ENCODE measurements at regions not wholly inside any gene's neighbourhood (a gene's known extent, or its start where the extent isn't known, plus 50 kb on each side); places are given as distances from the start of the nearest gene placed in this dataset.
"Not testable (repeated sequence)": the region's sequence is repeated elsewhere in the genome, so short reads cannot be mapped to it uniquely, and the experiment has no call there.

DNA sequence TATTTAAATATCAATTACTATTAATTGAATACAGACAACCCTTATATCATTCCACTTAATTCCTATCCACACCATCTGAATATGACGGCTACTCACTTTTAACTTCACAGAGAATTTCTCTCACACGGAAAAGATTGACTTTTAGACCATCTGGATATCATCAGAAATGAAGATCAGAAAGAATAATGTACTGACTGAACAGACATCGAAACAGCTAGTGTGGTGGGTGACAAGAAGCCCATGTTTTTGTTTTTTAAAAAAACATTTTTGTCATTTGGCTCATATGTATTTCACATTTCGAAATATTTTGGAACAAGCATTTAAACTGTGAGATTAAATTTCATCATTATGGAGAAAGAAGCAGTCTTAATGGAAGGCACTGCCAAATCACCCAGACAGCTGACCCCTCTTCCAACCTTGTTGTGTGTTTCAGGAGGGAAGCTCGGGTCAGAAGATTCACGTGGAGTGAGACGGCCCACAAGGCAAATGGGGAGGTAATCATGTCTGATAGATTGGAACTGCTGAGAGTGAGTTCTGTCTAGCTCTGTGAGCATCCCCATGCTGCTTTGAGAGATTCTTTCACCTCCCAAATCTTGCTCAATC lies 204.2 kb upstream of the RASGEF1B start:
- DNase-seq (ENCODE audit: low read depth in 2 of 2): no peak

DNA sequence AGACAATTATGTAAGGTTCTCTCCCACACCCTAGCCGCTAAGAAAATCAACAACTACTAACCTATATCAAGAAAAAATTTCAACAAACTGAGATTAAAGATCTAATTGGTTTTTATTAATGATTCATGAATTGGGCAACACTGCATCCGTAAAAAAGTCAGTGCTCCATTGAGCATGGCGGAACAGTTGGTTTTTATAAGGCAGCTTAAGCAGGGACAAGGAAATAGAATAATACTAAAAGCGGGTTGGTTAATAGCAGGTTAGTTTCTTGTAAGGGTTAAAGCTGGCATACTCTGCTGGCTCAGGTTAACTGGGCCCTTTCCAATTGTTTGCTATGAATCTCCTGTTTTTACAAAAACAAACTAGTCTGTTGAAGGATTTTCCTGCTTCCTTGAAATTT lies 202.3 kb upstream of the RASGEF1B start:
- no peak for DNase-seq (ENCODE audit: low read depth in 2 of 2)

GRCh38 chr4:81668328-81668727 lies 196.6 kb upstream of the RASGEF1B start:
- not testable (repeated sequence) for DNase-seq (ENCODE audit: low read depth in 2 of 2)

- DNase-seq (ENCODE audit: low read depth in 2 of 2): no peak
These were observed 195.8 kb upstream of the RASGEF1B start for GRCh38 chr4:81667539-81667938.

GRCh38 chr4:81666491-81666890 lies 194.8 kb upstream of the RASGEF1B start:
- no peak for DNase-seq (ENCODE audit: low read depth in 2 of 2)

DNA sequence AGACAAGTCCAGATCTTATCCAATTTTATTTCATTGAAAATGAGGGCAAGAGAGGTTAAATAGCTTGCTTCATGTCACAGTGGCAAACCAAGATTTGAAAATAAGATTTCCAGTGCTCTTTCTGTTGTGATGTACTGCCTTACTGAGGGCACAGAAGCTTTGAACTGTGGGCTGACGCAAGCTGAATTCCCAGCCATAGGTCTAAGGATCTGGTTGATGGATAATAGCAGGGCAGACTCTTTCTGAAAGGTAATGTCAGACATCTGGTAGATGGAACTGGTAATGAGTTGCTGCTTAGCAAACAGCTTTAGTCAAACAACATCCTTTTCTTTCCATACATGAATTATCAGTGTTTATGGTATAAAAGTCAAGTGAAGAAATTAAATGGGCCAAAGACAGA lies 193.9 kb upstream of the RASGEF1B start:
- DNase-seq (ENCODE audit: low read depth in 2 of 2): no peak

DNA sequence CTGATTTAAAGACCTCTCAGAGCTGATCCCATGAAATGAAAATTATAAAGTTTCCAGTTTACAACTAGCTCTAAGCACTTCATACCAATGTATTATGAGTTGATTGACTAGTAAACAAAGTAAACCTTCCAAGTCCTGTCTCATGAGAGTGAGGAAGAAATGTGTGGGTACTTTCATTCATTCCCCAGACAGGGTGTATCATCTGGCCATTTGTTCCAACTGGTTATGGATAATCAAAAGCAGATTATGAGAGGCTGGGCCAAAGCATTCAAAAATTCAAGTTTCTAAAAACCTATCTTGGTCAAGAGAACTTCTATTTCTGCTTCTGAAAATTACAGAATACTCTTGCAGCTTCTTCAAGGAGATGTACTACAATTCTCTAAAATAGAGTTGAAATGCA lies 193.3 kb upstream of the RASGEF1B start:
- DNase-seq (ENCODE audit: low read depth in 2 of 2): no peak

GRCh38 chr4:81664079-81664478 lies 192.4 kb upstream of the RASGEF1B start:
- DNase-seq (ENCODE audit: low read depth in 2 of 2): no peak

DNA sequence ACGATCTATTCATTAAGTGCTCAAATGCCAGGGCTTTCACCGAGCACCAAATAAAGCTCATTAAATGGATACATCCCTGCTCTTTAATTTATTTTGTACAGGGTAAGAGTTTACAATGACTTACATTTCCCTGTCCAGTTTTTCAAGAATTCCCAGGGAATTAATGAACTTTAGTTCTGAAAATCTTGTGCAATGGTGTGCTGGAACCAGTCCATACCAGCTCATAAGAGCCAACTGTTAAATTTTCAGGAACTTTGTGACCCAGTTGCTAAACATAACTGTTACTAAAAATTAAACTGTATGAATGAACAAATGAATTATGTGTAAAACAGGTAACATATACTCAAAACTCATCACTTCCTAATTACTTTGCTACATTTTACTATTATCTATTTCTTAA lies 191.7 kb upstream of the RASGEF1B start:
- DNase-seq (ENCODE audit: low read depth in 2 of 2): no peak

DNA sequence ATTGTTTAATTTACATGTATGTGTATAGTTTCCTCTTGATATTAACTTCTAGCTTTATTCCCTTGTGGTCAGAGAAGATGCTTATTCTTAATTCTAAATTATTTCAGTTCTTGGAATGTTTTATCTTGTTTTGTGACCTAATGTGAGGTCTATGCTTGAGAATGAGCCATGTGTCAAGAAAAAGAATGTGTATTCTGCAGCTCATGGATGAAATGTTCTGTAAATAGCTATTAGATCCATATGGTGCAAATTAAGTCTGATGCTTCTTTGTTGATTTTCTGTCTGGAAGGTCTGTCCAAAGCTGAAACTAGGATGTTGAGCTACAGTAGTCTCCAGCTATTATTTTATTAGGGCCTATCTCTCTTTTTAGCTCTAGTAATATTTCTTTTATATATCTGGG lies 187.3 kb upstream of the RASGEF1B start:
- no peak for DNase-seq (ENCODE audit: low read depth in 2 of 2)

DNA sequence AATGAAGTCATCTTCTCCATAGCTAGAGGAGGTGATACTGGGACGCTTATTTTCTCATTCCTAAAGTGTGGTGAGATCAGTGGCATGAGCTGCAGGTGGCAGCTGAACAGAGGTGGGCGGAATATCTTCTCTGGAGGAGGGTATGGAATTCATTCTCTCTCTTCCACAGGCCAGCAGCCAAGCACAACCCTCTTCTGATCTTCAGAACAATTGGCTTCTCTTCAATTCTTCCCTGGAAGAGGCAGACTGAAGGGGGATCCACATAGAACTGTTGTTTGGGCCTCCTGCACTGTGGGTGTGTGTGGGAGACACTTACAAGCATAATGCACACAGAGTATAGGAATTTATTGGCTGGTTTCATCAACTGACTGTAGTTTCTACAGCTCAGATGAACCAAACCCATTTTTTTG lies 180.4 kb upstream of the RASGEF1B start:
- DNase-seq (ENCODE audit: low read depth in 2 of 2): no peak

- DNase-seq (ENCODE audit: low read depth in 2 of 2): no peak
These were observed 179.7 kb upstream of the RASGEF1B start for GRCh38 chr4:81651243-81651899.

DNA sequence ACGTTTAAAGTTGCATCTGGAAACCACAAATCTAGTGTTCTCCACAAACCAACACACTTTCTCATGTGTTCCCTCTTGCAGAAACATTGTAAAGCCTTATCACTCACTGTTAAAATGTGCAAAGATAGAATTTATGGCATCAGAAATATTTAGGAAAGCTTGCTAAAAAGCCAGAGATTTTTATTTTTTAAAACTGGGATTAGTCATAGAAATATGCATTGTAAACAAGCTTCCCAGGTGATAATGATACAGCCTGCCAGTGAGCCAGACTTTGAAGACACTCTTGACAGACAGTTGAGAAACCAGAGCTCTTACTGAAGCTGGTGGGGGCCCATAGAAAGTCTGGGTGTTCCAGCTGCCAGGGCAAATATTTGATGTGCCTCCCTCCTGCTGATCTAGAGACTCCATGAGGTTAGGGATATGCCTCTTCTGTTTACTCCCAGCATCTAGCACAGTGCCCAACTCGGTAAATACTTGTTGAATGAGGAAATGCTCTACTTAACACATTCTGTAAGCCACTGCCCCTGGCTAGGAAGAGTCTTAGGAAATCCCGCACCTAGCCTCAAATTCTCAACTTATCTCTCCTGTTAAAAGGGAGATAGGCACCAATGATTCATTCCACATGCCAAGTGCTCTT lies 179.0 kb upstream of the RASGEF1B start:
- no peak for DNase-seq (ENCODE audit: low read depth in 2 of 2)

- no peak for DNase-seq (ENCODE audit: low read depth in 2 of 2)
These were observed 177.0 kb upstream of the RASGEF1B start for GRCh38 chr4:81648576-81649275.

GRCh38 chr4:81647388-81647787 lies 175.7 kb upstream of the RASGEF1B start:
- no peak for DNase-seq (ENCODE audit: low read depth in 2 of 2)

- DNase-seq (ENCODE audit: low read depth in 2 of 2): no peak
These were observed 170.8 kb upstream of the RASGEF1B start for GRCh38 chr4:81642543-81642942.

GRCh38 chr4:81639248-81639647 lies 167.5 kb upstream of the RASGEF1B start:
- no peak for DNase-seq (ENCODE audit: low read depth in 2 of 2)

- no peak for DNase-seq (ENCODE audit: low read depth in 2 of 2)
These were observed 167.0 kb upstream of the RASGEF1B start for GRCh38 chr4:81638698-81639097.

GRCh38 chr4:81635739-81636138 lies 164.0 kb upstream of the RASGEF1B start:
- DNase-seq (ENCODE audit: low read depth in 2 of 2): no peak

DNA sequence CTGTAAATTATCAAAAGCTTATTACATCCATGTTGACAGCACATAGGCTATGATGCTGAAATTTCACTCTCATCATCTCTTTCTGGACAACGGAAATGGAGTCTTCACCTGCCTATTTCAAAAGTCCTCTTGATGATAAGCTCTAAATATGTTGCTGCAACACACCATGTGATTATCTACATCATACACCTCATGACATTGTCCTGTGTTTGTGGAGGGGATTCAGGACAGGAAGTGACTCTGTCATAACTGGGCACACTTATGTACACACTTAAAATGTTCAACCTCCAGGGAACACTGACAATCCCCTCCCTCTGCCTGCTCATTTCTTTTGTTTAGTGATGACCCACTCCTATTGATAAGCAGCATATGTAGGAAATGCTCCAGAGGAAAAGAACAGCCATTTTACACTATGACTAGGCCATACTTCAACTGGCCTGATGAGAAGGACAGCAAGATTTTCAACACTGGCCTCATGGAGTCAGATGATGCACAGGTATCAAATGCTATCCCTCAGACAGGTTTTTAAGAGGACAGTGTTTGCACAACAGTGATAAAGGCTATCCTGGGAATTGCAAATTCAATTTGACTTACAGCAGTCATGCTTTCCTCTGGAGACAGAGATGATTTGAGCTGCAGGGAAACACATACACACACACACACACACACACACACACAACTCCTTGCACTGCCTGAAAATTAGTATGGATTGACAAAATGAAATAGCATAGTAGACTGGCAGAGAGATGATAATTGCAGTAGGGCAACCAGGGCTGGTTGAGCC lies 163.3 kb upstream of the RASGEF1B start:
- DNase-seq (ENCODE audit: low read depth in 2 of 2): no peak

GRCh38 chr4:81634165-81634564 lies 162.5 kb upstream of the RASGEF1B start:
- DNase-seq (ENCODE audit: low read depth in 2 of 2): no peak
